ENCODE measurements at regions not wholly inside any gene's neighbourhood (a gene's known extent, or its start where the extent isn't known, plus 50 kb on each side); places are given as distances from the start of the nearest gene placed in this dataset.

DNA sequence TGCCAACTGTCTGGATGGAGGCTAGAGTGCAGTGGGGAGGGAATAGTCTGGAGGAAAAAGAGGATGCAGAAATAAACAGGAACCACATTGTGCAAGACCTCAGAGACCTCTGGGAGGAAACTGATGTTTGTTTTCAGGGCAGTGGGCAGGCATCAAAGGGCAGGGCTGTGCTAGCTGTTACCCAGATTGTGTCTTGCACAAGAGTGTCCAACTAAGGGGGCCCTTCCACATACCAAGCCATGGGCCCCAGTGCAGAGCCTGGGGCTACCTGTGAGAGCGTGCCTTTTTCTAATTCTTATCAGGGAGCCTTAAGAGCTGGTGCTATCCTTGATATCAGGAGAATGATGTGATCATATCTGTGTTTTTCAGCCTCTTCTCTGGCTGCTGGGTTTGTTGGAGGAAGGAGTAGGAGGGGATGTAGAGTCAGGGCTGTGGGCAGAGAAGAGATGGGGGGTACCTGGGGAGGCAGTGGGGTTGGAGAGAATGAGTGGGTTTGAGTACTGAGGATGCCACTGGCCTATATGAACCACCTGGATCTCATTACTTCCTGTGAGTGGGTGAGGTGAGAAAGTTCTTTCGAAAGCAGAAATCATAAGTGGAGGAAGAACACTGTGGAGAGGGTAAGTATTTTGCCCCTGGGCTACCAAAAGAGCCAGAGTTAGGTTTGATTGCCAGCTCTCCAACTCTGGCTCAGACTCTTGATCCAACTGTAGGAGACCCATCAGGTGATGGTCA, 259.2 kb upstream of the CRY1 start:
- peaks cover 3% of the 10 kb centered on the region for H3K27me3 ChIP-seq
- no peaks in the 10 kb centered on the region for H3K4me1 ChIP-seq (replicated peaks in 1 of 2)
- TF ChIP-seq, protein P1, sequence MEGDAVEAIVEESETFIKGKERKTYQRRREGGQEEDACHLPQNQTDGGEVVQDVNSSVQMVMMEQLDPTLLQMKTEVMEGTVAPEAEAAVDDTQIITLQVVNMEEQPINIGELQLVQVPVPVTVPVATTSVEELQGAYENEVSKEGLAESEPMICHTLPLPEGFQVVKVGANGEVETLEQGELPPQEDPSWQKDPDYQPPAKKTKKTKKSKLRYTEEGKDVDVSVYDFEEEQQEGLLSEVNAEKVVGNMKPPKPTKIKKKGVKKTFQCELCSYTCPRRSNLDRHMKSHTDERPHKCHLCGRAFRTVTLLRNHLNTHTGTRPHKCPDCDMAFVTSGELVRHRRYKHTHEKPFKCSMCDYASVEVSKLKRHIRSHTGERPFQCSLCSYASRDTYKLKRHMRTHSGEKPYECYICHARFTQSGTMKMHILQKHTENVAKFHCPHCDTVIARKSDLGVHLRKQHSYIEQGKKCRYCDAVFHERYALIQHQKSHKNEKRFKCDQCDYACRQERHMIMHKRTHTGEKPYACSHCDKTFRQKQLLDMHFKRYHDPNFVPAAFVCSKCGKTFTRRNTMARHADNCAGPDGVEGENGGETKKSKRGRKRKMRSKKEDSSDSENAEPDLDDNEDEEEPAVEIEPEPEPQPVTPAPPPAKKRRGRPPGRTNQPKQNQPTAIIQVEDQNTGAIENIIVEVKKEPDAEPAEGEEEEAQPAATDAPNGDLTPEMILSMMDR (IDR thresholded peaks at IDR 0.05): no peak
- TF ChIP-seq POLR2A (IDR thresholded peaks at IDR 0.05): no peak
- intact Hi-C loops (cut with DNase I): no loop called here
- H3K27ac ChIP-seq: no peak overlapping the region
- H3K36me3 ChIP-seq (replicated peaks in 1 of 2): no peaks in the 10 kb centered on the region
- 69 to 88% (median 76%) methylated on average over 2 of the region's 2 CpGs for WGBS, 4 donors
- no peak overlapping the region for H3K4me3 ChIP-seq
- no peaks in the 10 kb centered on the region for H3K9me3 ChIP-seq (replicated peaks in 1 of 3)
- DNase-seq: no peak

DNA sequence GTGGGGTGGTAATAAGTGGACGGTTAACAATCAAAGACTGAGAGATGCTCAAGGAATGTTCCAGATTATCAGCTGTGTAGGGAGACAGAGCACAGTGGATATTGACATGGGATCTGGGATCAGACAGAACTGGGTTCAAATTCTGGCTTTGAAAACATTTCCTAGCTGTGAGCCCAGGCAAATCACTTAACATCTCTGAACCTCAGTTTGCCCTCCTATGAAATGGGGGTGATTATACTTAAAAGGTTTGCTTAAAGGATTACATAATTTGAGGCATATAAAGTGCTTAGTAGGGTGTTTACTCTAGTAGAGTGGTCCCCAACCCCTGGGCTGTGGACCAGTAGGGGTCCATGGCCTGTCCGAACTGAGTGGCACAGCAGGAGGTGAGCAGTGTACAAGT, 260.0 kb upstream of the CRY1 start:
- 87 to 93% (median 88%) methylated on average over 1 to 2 of the region's 2 CpGs for WGBS, 4 donors
- TF ChIP-seq, protein P1 (IDR thresholded peaks at IDR 0.05): no peak
- no peak for TF ChIP-seq POLR2A (IDR thresholded peaks at IDR 0.05)

DNA sequence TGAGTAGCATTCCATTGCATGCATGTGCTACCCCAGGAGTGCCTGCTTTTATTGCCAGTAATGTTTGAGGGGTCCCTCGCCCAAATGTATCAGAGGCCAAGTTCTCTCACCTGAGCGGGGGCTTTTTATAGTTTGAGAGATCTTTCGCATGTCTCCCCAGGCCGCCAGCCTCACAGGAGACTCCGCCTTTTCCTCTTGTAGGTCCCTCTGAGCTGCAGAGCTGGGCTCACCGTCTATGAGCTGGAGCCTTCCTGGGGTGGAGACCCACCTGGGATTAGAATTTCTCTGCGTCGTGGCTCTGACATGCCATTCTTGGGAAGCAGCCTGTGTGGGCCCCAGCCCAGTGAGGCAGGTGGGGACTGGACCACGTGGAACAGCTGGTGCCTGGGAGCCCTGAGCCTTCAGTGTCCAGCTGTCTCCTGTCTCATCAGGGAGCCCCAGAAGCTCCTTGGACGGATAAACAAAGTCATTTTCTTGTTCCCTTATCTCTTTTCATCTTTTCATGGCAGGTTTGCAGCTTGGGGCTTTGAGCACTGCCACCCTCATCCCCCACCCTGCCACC, 261.7 kb upstream of the CRY1 start:
- DNase-seq: no peak
- no peaks in the 10 kb centered on the region for H3K4me1 ChIP-seq (replicated peaks in 1 of 2)
- H3K27me3 ChIP-seq: peaks cover 3% of the 10 kb centered on the region
- no peak overlapping the region for H3K27ac ChIP-seq
- H3K36me3 ChIP-seq (replicated peaks in 1 of 2): no peaks in the 10 kb centered on the region
- TF ChIP-seq, protein P1 (IDR thresholded peaks at IDR 0.05): no peak
- intact Hi-C loops (cut with DNase I): no loop called here
- H3K4me3 ChIP-seq: no peak overlapping the region
- H3K9me3 ChIP-seq (replicated peaks in 1 of 3): no peaks in the 10 kb centered on the region
- 67 to 80% (median 69%) methylated on average over 6 to 10 of the region's 10 CpGs for WGBS, 4 donors

More for the DNA sequence above, 260.0 kb upstream of the CRY1 start:
- Histone ChIP-seq H3K9me3 (replicated peaks in 1 of 3) (no peaks in the 10 kb centered on the region), H3K36me3 (replicated peaks in 1 of 2) (no peaks in the 10 kb centered on the region), H3K27ac (no peak overlapping the region), H3K27me3 (peaks cover 3% of the 10 kb centered on the region), H3K4me1 (replicated peaks in 1 of 2) (no peaks in the 10 kb centered on the region), H3K4me3 (no peak overlapping the region)
- intact Hi-C loops (cut with DNase I): no loop called here
- no peak for DNase-seq

DNA sequence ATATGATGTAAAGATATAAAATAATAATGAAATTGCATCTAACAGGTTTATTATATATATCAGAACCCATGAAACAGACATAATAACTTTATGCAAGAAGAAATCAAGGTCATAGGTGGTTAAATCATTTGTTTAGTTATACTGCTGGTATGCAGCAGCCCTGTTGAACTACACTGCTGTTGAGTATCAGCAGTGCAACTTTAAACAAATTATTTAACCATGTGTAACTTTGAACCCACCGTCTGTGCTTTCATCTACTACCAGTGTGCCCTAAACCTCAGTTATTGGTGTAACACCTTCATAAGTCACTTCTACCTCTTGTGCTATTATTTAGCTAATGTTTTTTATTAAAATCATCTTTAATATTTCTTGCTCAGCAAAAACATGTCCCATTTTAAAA, 262.3 kb upstream of the CRY1 start:
- H3K36me3 ChIP-seq (replicated peaks in 1 of 2): no peaks in the 10 kb centered on the region
- H3K4me3 ChIP-seq: no peak overlapping the region
- peaks cover 3% of the 10 kb centered on the region for H3K27me3 ChIP-seq
- no peak overlapping the region for H3K27ac ChIP-seq
- no peak for TF ChIP-seq POLR2A (IDR thresholded peaks at IDR 0.05)
- TF ChIP-seq, protein P1 (IDR thresholded peaks at IDR 0.05): no peak
- H3K9me3 ChIP-seq (replicated peaks in 1 of 3): no peaks in the 10 kb centered on the region
- no peaks in the 10 kb centered on the region for H3K4me1 ChIP-seq (replicated peaks in 1 of 2)
- no peak for DNase-seq
- intact Hi-C loops (cut with DNase I): no loop called here
- WGBS, 4 donors: 46 to 72% (median 55%) methylated on average over 1 of the region's 1 CpG
